CD4-positive, alpha-beta T cell treated with Interleukin-2 at 100 ng/mL for 4 hours (primary cell): ENCODE measurements at regions not wholly inside any gene's neighbourhood (a gene's known extent, or its start where the extent isn't known, plus 50 kb on each side); places are given as distances from the start of the nearest gene placed in this dataset.

Source experiments
- DNase-seq: peaks from one replicate; pipeline ENCODE4 v3.0.0-alpha.2; 2020; ENCODE audit warnings: low spot score

DNA sequence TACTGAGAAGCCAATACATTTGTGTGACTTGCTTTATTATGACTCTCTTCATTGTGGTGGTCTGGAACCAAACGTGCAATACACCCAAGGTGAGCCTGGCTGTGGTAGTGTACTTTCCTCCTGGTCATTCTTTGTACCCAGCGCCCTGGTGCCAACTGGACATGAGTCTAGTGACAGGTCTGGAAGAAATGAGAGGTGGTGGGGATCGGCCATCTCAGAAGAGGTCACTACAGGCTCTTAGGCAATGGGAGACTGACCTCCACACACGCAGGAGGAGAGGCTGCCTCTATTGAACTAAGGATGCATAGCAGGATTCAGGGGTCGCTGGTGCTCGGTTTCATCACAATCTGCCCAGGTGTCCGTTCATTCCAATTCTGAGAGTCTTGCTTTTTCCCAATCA lies 56.4 kb upstream of the RTL6 start:
- DNase-seq, result no peak

DNA sequence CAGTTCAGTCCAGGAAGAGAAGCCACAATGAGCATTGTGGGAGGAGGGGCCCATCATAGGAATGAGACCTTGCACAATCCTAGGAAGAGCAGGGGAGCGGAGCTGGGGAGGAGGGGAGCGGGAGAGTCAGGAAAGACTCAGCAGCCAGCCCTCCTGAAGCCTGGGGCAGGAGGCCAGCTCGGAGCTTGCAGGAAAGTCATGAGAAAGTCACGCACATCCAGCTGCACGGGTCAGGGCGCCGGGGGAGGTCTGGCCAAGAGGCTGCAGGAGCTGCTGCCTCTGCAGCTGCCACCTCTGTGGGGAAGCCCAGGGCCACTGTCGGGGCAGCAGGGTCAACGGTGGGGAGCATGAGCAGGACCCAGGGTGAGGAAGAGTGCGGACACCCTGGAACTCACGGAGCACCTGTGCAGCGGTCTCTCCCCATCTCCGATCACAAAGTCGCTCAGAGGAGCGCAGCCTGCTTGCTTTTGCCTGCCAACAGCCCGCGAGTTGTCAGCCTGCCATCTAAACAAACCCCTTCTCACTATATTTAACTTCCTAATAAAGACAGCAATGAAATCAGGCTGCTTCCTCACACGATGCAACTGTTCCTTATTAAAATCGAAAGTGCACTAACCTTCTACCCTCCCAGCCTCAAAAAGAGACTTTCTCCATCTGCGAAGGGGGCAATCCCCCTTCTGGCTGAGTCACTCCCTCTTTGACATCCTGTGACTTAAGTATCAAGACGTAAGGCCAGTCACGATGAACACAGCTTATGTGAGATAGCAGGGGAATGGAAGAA lies 52.9 kb upstream of the RTL6 start:
- peak; percentile 12 for DNase-seq

DNA sequence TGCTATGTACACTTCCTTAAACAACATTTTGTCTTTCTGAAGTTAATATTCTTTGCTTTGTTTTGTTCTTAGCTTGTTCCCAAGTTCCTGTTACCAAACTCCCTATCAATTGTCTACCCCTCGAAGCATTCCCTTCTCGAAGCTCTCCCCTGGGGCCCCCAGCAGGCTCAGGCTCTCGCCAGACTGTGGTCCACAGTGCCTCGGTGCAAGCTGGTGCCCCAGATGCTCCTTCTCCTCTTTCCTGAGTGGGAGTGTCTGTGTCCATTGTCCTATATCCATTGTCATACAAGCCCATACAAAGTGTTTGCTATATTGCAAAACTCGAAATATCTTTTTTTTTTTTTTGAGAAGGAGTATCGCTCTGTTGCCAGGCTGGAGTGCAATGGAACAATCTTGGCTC lies 51.7 kb upstream of the RTL6 start:
- DNase-seq, result no peak

DNA sequence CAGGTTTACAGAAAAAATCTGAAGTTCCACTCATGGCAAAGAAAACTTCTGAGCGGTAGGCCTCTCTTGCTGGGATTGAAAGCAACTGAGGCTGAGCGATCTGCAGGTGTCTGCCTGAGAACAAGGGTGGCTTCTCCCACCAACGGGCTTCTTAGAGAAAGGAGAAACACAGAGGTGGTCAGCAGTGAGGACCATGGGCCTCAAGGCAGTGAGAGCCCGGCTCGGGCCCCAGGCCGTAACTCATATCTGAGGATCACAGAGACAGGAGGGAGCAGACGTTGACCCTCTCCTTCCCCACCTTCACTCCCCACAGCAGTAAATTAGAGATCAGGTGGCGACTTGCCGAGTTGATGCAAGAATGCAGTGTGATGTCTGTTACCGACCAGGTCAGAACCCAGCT lies 50.9 kb upstream of the RTL6 start:
- no peak for DNase-seq
